CD4-positive, alpha-beta T cell (primary cell): ENCODE measurements at regions not wholly inside any gene's neighbourhood (a gene's known extent, or its start where the extent isn't known, plus 50 kb on each side); places are given as distances from the start of the nearest gene placed in this dataset.

Experiments
- ATAC-seq: fragments of 200-7000 bp; cut with Tn5 transposase; one replicate; pipeline ENCODE4 v1.10.0; 2022; ENCODE audit warnings: mild to moderate bottlenecking; ENCODE audit not compliant: poor library complexity
- CTCF ChIA-PET: fragments of 350-600 bp; sonication (Branson Sonifier 250); formaldehyde crosslinking; loops from one replicate; lab custom pipeline; 2021; ENCODE audit warnings: antibody characterized with exemption, inconsistent platforms; lab: Charles Lee
- POLR2A ChIA-PET: fragments of 350-600 bp; sonication (Branson Sonifier 250); formaldehyde crosslinking; loops from one replicate; lab custom pipeline; 2021; ENCODE audit warnings: antibody characterized with exemption, inconsistent platforms; lab: Charles Lee
- DNase-seq, 14 experiments: peaks; one replicate each; pipeline ENCODE4 v3.0.0-alpha.2; 2013 to 2020; ENCODE audit warnings: mixed read lengths in 2 of 14
- H3K27ac ChIP-seq, 2 donors: one replicate each; pipeline versions ENCODE4 v1.5.1 to v1.7.0; 2013; ENCODE audit warnings: low read length in 2 of 2, low read depth in 1 of 2, mild to moderate bottlenecking in 1 of 2
- H3K27me3 ChIP-seq, 2 experiments: 1 replicate in 1 of 2; 2 replicates in 1 of 2; pipeline versions ENCODE4 v1.6.1 to v1.7.0; 2013; ENCODE audit warnings: low read length in 2 of 2, control low read depth in 1 of 2, mild to moderate bottlenecking in 1 of 2, moderate library complexity in 1 of 2; ENCODE audit not compliant: insufficient read depth in 2 of 2, control insufficient read depth in 1 of 2
- H3K36me3 ChIP-seq: one replicate; pipeline ENCODE4 v1.6.1; 2013; ENCODE audit warnings: low read length, control low read depth; ENCODE audit not compliant: insufficient read depth
- H3K4me1 ChIP-seq: one replicate; pipeline ENCODE4 v1.6.1; 2013; ENCODE audit warnings: low read length, control low read depth; ENCODE audit not compliant: insufficient read depth
- H3K4me3 ChIP-seq: one replicate; pipeline ENCODE4 v1.5.1; 2013; ENCODE audit warnings: mild to moderate bottlenecking, low read length, moderate library complexity
- H3K9me3 ChIP-seq, 2 experiments: 1 replicate in 1 of 2; 2 replicates in 1 of 2; pipeline versions ENCODE4 v1.6.1 to v1.7.0; 2013; ENCODE audit warnings: low read length in 2 of 2, mild to moderate bottlenecking in 2 of 2, control low read depth in 1 of 2, moderate library complexity in 1 of 2; ENCODE audit not compliant: control insufficient read depth in 1 of 2, insufficient read depth in 1 of 2
- H3K27ac Mint-ChIP-seq: one replicate; pipeline ENCODE4 v1.8.0; 2020; ENCODE audit warnings: mixed read lengths
- H3K27me3 Mint-ChIP-seq: one replicate; pipeline ENCODE4 v1.8.0; 2021; ENCODE audit warnings: mixed read lengths
- H3K36me3 Mint-ChIP-seq: one replicate; pipeline ENCODE4 v1.8.0; 2021; ENCODE audit warnings: low read depth, mixed read lengths
- H3K4me1 Mint-ChIP-seq: one replicate; pipeline ENCODE4 v1.8.0; 2021; ENCODE audit warnings: low read depth, mixed read lengths
- H3K4me3 Mint-ChIP-seq: one replicate; pipeline ENCODE4 v1.8.0; 2020; ENCODE audit warnings: mild to moderate bottlenecking, mixed read lengths
- H3K9me3 Mint-ChIP-seq: one replicate; pipeline ENCODE4 v1.8.0; 2020; ENCODE audit warnings: mixed read lengths
- CTCF ChIP-seq: fragments of 200-600 bp; IDR thresholded peaks from one replicate; pipeline ENCODE4 v1.8.0; 2022; ENCODE audit warnings: antibody characterized with exemption, mild to moderate bottlenecking
- intact Hi-C, 2 experiments: fragments of 100-400 bp; cut with DNase I in 1 of 2; cut with micrococcal nuclease in 1 of 2; formaldehyde crosslinking; loops; one replicate each; pipeline versions ENCODE4 v1.15.1 to v1.9.0; 2023 to 2025; cut with DNase I, micrococcal nuclease

GRCh38 chr3:78066287-78066686 is 1026.4 kb downstream of the ROBO2 start:
- H3K4me3 ChIP-seq: no peak overlapping the region
- H3K9me3 Mint-ChIP-seq: peaks cover 6% of the 10 kb centered on the region
- no peak overlapping the region for H3K27ac Mint-ChIP-seq
- no peaks in the 10 kb centered on the region for H3K36me3 ChIP-seq
- ATAC-seq (no peak), DNase-seq (no peak)
- CTCF ChIA-PET: no interaction called here
- POLR2A ChIA-PET: no interaction called here
- H3K4me1 ChIP-seq: no peaks in the 10 kb centered on the region
- no peak overlapping the region for H3K4me3 Mint-ChIP-seq
- TF ChIP-seq CTCF: no peak
- no peaks in the 10 kb centered on the region for H3K36me3 Mint-ChIP-seq
- peaks cover 0 to 4% of the 10 kb centered on the region in 2 experiments for H3K9me3 ChIP-seq
- no peaks in the 10 kb centered on the region for H3K27me3 Mint-ChIP-seq
- H3K27me3 ChIP-seq: no peaks in the 10 kb centered on the region
- H3K4me1 Mint-ChIP-seq: no peaks in the 10 kb centered on the region
- intact Hi-C loops: no loop called here
- H3K27ac ChIP-seq: no peak overlapping the region

GRCh38 chr3:78070188-78070587 is 1030.3 kb downstream of the ROBO2 start:
- no peaks in the 10 kb centered on the region for H3K27me3 Mint-ChIP-seq
- no peaks in the 10 kb centered on the region for H3K4me1 Mint-ChIP-seq
- intact Hi-C loops: no loop called here
- H3K9me3 ChIP-seq: peaks cover 0 to 7% of the 10 kb centered on the region in 2 experiments
- H3K4me1 ChIP-seq: no peaks in the 10 kb centered on the region
- no peak for TF ChIP-seq CTCF
- no peaks in the 10 kb centered on the region for H3K27me3 ChIP-seq
- no peak overlapping the region for H3K4me3 ChIP-seq
- H3K27ac ChIP-seq: no peak overlapping the region
- H3K27ac Mint-ChIP-seq: no peak overlapping the region
- ChIA-PET POLR2A (no interaction called here), CTCF (no interaction called here)
- no peak for ATAC-seq
- H3K36me3 ChIP-seq: no peaks in the 10 kb centered on the region
- no peak for DNase-seq
- peaks cover 7% of the 10 kb centered on the region for H3K9me3 Mint-ChIP-seq
- H3K36me3 Mint-ChIP-seq: no peaks in the 10 kb centered on the region
- no peak overlapping the region for H3K4me3 Mint-ChIP-seq

DNA sequence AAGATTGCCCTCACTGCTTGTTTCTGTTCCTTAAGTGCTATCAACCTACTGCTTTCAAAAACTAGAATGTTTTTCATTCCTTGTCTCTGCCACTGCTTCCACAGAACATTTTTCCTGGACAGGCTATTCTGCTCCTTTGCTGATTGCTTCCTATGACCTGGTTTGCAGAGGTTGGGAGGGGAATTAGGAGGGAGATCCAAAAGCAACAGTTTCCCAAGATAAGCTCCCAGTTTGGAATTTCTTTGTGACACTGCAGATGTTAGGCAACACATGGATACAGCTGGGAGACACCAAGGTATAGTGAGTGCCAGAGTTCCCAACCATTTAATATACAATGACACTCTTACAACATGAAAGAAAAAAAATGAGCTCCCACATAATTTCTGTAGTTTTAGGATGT is 1036.5 kb downstream of the ROBO2 start:
- Histone ChIP-seq H3K9me3 (peaks cover 0 to 4% of the 10 kb centered on the region in 2 experiments), H3K4me1 (no peaks in the 10 kb centered on the region), H3K36me3 (no peaks in the 10 kb centered on the region), H3K27me3 (no peaks in the 10 kb centered on the region), H3K4me3 (no peak overlapping the region), H3K27ac (no peak overlapping the region)
- TF ChIP-seq CTCF: no peak
- H3K27me3 Mint-ChIP-seq: no peaks in the 10 kb centered on the region
- DNase-seq: no peak
- no peak overlapping the region for H3K27ac Mint-ChIP-seq
- H3K36me3 Mint-ChIP-seq: no peaks in the 10 kb centered on the region
- CTCF ChIA-PET: no interaction called here
- H3K9me3 Mint-ChIP-seq: peaks cover 12% of the 10 kb centered on the region
- no peak overlapping the region for H3K4me3 Mint-ChIP-seq
- intact Hi-C loops: no loop called here
- no peak for ATAC-seq
- H3K4me1 Mint-ChIP-seq: no peaks in the 10 kb centered on the region
- POLR2A ChIA-PET: no interaction called here
